ENCODE measurements at regions not wholly inside any gene's neighbourhood (a gene's known extent, or its start where the extent isn't known, plus 50 kb on each side); places are given as distances from the start of the nearest gene placed in this dataset.
"Not testable (repeated sequence)": the region's sequence is repeated elsewhere in the genome, so short reads cannot be mapped to it uniquely, and the experiment has no call there.

- TF ChIP-seq CTCF (IDR thresholded peaks at IDR 0.05; ENCODE audit: poor library complexity); EZH2 (IDR thresholded peaks at IDR 0.05; ENCODE audit: borderline replicate concordance): not testable (repeated sequence)
These were observed 1069.3 kb downstream of the CDH9 start for GRCh38 chr5:25969042-25969441.

Measured in hepatocyte (in vitro differentiated cells).